GM12872 (cell line): ENCODE measurements at regions not wholly inside any gene's neighbourhood (a gene's known extent, or its start where the extent isn't known, plus 50 kb on each side); places are given as distances from the start of the nearest gene placed in this dataset.

Experiments used
- CTCF ChIP-seq: IDR thresholded peaks from 3 replicates; pipeline ENCODE4 v1.5.1; 2011; ENCODE audit warnings: low read depth, mild to moderate bottlenecking, low read length, moderate library complexity; ENCODE audit not compliant: insufficient read depth

GRCh38 chr11:81373986-81374385 lies 1359.7 kb downstream of the FAM181B start:
- TF ChIP-seq CTCF, result no peak

GRCh38 chr11:81368192-81368591 lies 1365.5 kb downstream of the FAM181B start:
- TF ChIP-seq CTCF, result no peak

GRCh38 chr11:81365496-81365895 lies 1368.2 kb downstream of the FAM181B start:
- TF ChIP-seq CTCF, result no peak

GRCh38 chr11:81359476-81359875 lies 1374.2 kb downstream of the FAM181B start:
- no peak for TF ChIP-seq CTCF

- TF ChIP-seq CTCF, result no peak
These were observed 1388.1 kb downstream of the FAM181B start for GRCh38 chr11:81345609-81346008.

- TF ChIP-seq CTCF, result no peak
These were observed 1390.7 kb downstream of the FAM181B start for GRCh38 chr11:81342966-81343365.

- no peak for TF ChIP-seq CTCF
These were observed 1393.4 kb downstream of the FAM181B start for GRCh38 chr11:81340225-81340624.

GRCh38 chr11:81339521-81339920 lies 1394.1 kb downstream of the FAM181B start:
- no peak for TF ChIP-seq CTCF
